DND-41 (cell line): ENCODE measurements at regions not wholly inside any gene's neighbourhood (a gene's known extent, or its start where the extent isn't known, plus 50 kb on each side); places are given as distances from the start of the nearest gene placed in this dataset.
"Not testable (repeated sequence)": the region's sequence is repeated elsewhere in the genome, so short reads cannot be mapped to it uniquely, and the experiment has no call there.

ENCODE experiments used
- ATAC-seq: fragments of 200-7000 bp; cut with Tn5 transposase; 3 replicates; pipeline ENCODE4 v1.9.1; 2021; ENCODE audit warnings: low read depth; ENCODE audit not compliant: insufficient read depth
- DNase-seq: peaks from one replicate; pipeline ENCODE4 v3.0.0-alpha.2; 2020
- H2AFZ ChIP-seq: 2 replicates; pipeline ENCODE4 v1.6.0; 2012; ENCODE audit warnings: low read depth, low read length
- H3K27ac ChIP-seq: 2 replicates; pipeline ENCODE4 v1.5.1; 2012; ENCODE audit warnings: low read length, inconsistent platforms
- H3K27me3 ChIP-seq: fragments of 200-600 bp; sonication (generic); 2 replicates; pipeline ENCODE4 v1.6.0; 2012; ENCODE audit warnings: low read length, mild to moderate bottlenecking, inconsistent platforms; ENCODE audit not compliant: insufficient read depth, poor library complexity
- H3K36me3 ChIP-seq: 2 replicates; pipeline ENCODE4 v1.5.1; 2012; ENCODE audit warnings: low read length, inconsistent platforms; ENCODE audit not compliant: insufficient read depth
- H3K4me1 ChIP-seq: 2 replicates; pipeline ENCODE4 v1.5.1; 2012; ENCODE audit warnings: mild to moderate bottlenecking, low read length; ENCODE audit not compliant: insufficient read depth
- H3K4me2 ChIP-seq: 2 replicates; pipeline ENCODE4 v1.6.0; 2012; ENCODE audit warnings: mild to moderate bottlenecking, moderate library complexity, low read length, inconsistent platforms; ENCODE audit not compliant: insufficient read depth
- H3K4me3 ChIP-seq, 2 experiments: fragments of 200-600 bp in 1 of 2; shearing (Covaris generic) in 1 of 2; 2 replicates each; pipeline ENCODE4 v1.5.1; 2012 to 2016; ENCODE audit warnings: inconsistent platforms in 2 of 2, low read length in 2 of 2, mild to moderate bottlenecking in 2 of 2, low read depth in 1 of 2, moderate library complexity in 1 of 2
- H3K79me2 ChIP-seq: 2 replicates; pipeline ENCODE4 v1.6.0; 2012; ENCODE audit warnings: low read length, inconsistent platforms; ENCODE audit not compliant: insufficient read depth
- H3K9ac ChIP-seq: 2 replicates; pipeline ENCODE4 v1.6.0; 2012; ENCODE audit warnings: low read depth, mild to moderate bottlenecking, inconsistent platforms, low read length, moderate library complexity
- H3K9me3 ChIP-seq: 2 replicates; pipeline ENCODE4 v1.5.1; 2012; ENCODE audit warnings: low read length, moderate library complexity, mild to moderate bottlenecking, inconsistent platforms; ENCODE audit not compliant: insufficient read depth, severe bottlenecking
- H4K20me1 ChIP-seq: 2 replicates; pipeline ENCODE4 v1.6.0; 2012; ENCODE audit warnings: low read length; ENCODE audit not compliant: insufficient read depth
- CTCF ChIP-seq: IDR thresholded peaks from 2 replicates; pipeline ENCODE4 v1.5.1; 2012; ENCODE audit warnings: borderline replicate concordance, low read length, moderate library complexity, mild to moderate bottlenecking; ENCODE audit not compliant: poor library complexity, severe bottlenecking; ENCODE audit errors: extremely low read depth
- EZH2 ChIP-seq: IDR thresholded peaks from 3 replicates; pipeline ENCODE4 v1.6.1; 2012; ENCODE audit warnings: borderline replicate concordance, low read depth, mild to moderate bottlenecking, moderate library complexity, low read length, inconsistent platforms; ENCODE audit not compliant: severe bottlenecking

GRCh38 chr11:81246941-81247340, 1486.7 kb downstream of the FAM181B start:
- TF ChIP-seq CTCF = no peak
- no peak for TF ChIP-seq EZH2
- Histone ChIP-seq H3K4me3 (no peak overlapping the region), H3K27ac (no peak overlapping the region), H4K20me1 (no peaks in the 10 kb centered on the region), H3K4me1 (no peaks in the 10 kb centered on the region), H3K27me3 (no peaks in the 10 kb centered on the region), H3K36me3 (no peaks in the 10 kb centered on the region), H3K9me3 (no peaks in the 10 kb centered on the region), H2AFZ (no peak overlapping the region), H3K79me2 (no peaks in the 10 kb centered on the region), H3K4me2 (no peak overlapping the region), H3K9ac (no peak overlapping the region)
- DNase-seq (no peak), ATAC-seq (no peak)

- Histone ChIP-seq H3K27me3 (no peaks in the 10 kb centered on the region), H3K4me2 (no peak overlapping the region), H3K9ac (no peak overlapping the region), H3K9me3 (no peaks in the 10 kb centered on the region), H3K4me1 (no peaks in the 10 kb centered on the region), H3K36me3 (no peaks in the 10 kb centered on the region), H2AFZ (no peak overlapping the region), H3K4me3 (no peak overlapping the region), H4K20me1 (no peaks in the 10 kb centered on the region), H3K79me2 (no peaks in the 10 kb centered on the region), H3K27ac (no peak overlapping the region)
- DNase-seq (no peak), ATAC-seq (no peak)
- TF ChIP-seq EZH2 (no peak), CTCF (no peak)
Observed at GRCh38 chr11:81245791-81246190, 1487.9 kb downstream of the FAM181B start.

GRCh38 chr11:81241672-81242275, 1491.9 kb downstream of the FAM181B start:
- DNase-seq (no peak), ATAC-seq (no peak)
- Histone ChIP-seq H3K9me3 (no peaks in the 10 kb centered on the region), H3K79me2 (no peaks in the 10 kb centered on the region), H2AFZ (no peak overlapping the region), H4K20me1 (no peaks in the 10 kb centered on the region), H3K27ac (no peak overlapping the region), H3K9ac (no peak overlapping the region), H3K4me1 (no peaks in the 10 kb centered on the region), H3K27me3 (no peaks in the 10 kb centered on the region), H3K4me2 (no peak overlapping the region), H3K4me3 (no peak overlapping the region), H3K36me3 (no peaks in the 10 kb centered on the region)
- TF ChIP-seq CTCF (no peak), EZH2 (no peak)

- ATAC-seq = peak; percentile 44; the same call in 1 of the 3 replicates
Observed at GRCh38 chr11:81237139-81237538, 1496.5 kb downstream of the FAM181B start.

GRCh38 chr11:81227409-81227808, 1506.3 kb downstream of the FAM181B start:
- H2AFZ ChIP-seq, H3K4me1 ChIP-seq, H3K36me3 ChIP-seq, H4K20me1 ChIP-seq, H3K9ac ChIP-seq, H3K4me3 ChIP-seq, H3K27ac ChIP-seq, H3K9me3 ChIP-seq, H3K4me2 ChIP-seq, H3K27me3 ChIP-seq, DNase-seq, H3K79me2 ChIP-seq, ATAC-seq: not testable (repeated sequence)

More at GRCh38 chr11:81237139-81237538, 1496.5 kb downstream of the FAM181B start:
- DNase-seq = no peak
- Histone ChIP-seq H3K27me3 (no peaks in the 10 kb centered on the region), H2AFZ (no peak overlapping the region), H3K36me3 (no peaks in the 10 kb centered on the region), H3K79me2 (no peaks in the 10 kb centered on the region), H3K4me1 (no peaks in the 10 kb centered on the region), H3K9me3 (no peaks in the 10 kb centered on the region), H3K9ac (no peak overlapping the region), H3K4me2 (no peak overlapping the region), H3K4me3 (no peak overlapping the region), H4K20me1 (no peaks in the 10 kb centered on the region), H3K27ac (no peak overlapping the region)
- TF ChIP-seq CTCF (peak; percentile 61), EZH2 (no peak)
